NCI-H146 (cell line): ENCODE measurements at regions not wholly inside any gene's neighbourhood (a gene's known extent, or its start where the extent isn't known, plus 50 kb on each side); places are given as distances from the start of the nearest gene placed in this dataset.
"Not testable (repeated sequence)": the region's sequence is repeated elsewhere in the genome, so short reads cannot be mapped to it uniquely, and the experiment has no call there.

Source experiments
- DNase-seq: peaks from one replicate; lab custom pipeline; 2025; lab: John Stamatoyannopoulos, UW

GRCh38 chr10:53650794-53651193, 878.2 kb upstream of the MBL2 start:
- DNase-seq, result no peak

- DNase-seq, result not testable (repeated sequence)
These were observed 874.6 kb upstream of the MBL2 start for GRCh38 chr10:53647221-53647620.

- no peak for DNase-seq
These were observed 873.9 kb upstream of the MBL2 start for GRCh38 chr10:53646525-53646924.

- DNase-seq, result no peak
These were observed 873.4 kb upstream of the MBL2 start for GRCh38 chr10:53645951-53646350.

GRCh38 chr10:53638006-53638405, 865.4 kb upstream of the MBL2 start:
- no peak for DNase-seq

- DNase-seq, result no peak
These were observed 852.1 kb upstream of the MBL2 start for GRCh38 chr10:53624722-53625121.

GRCh38 chr10:53622201-53622600, 849.6 kb upstream of the MBL2 start:
- no peak for DNase-seq

- DNase-seq, result no peak
These were observed 847.1 kb upstream of the MBL2 start for GRCh38 chr10:53619671-53620070.

- no peak for DNase-seq
These were observed 835.1 kb upstream of the MBL2 start for GRCh38 chr10:53607691-53608090.

GRCh38 chr10:53606981-53607380, 834.4 kb upstream of the MBL2 start:
- no peak for DNase-seq

GRCh38 chr10:53601260-53601875, 828.8 kb upstream of the MBL2 start:
- peak; percentile 46 for DNase-seq

- no peak for DNase-seq
These were observed 826.3 kb upstream of the MBL2 start for GRCh38 chr10:53598914-53599313.

- no peak for DNase-seq
These were observed 825.3 kb upstream of the MBL2 start for GRCh38 chr10:53597835-53598251.

GRCh38 chr10:53580465-53580864, 807.9 kb upstream of the MBL2 start:
- no peak for DNase-seq

GRCh38 chr10:53579773-53580172, 807.2 kb upstream of the MBL2 start:
- no peak for DNase-seq

GRCh38 chr10:53574024-53574423, 801.4 kb upstream of the MBL2 start:
- no peak for DNase-seq

- DNase-seq, result no peak
These were observed 800.9 kb upstream of the MBL2 start for GRCh38 chr10:53573498-53573897.

- no peak for DNase-seq
These were observed 800.2 kb upstream of the MBL2 start for GRCh38 chr10:53572799-53573198.

GRCh38 chr10:53570221-53570620, 797.6 kb upstream of the MBL2 start:
- peak; percentile 6 for DNase-seq

- DNase-seq, result no peak
These were observed 796.9 kb upstream of the MBL2 start for GRCh38 chr10:53569455-53569854.

- DNase-seq, result no peak
These were observed 776.1 kb upstream of the MBL2 start for GRCh38 chr10:53548664-53549063.

GRCh38 chr10:53547364-53547763, 774.8 kb upstream of the MBL2 start:
- no peak for DNase-seq

- DNase-seq, result no peak
These were observed 770.8 kb upstream of the MBL2 start for GRCh38 chr10:53543410-53543809.

GRCh38 chr10:53537508-53537907, 764.9 kb upstream of the MBL2 start:
- no peak for DNase-seq

- DNase-seq, result no peak
These were observed 763.7 kb upstream of the MBL2 start for GRCh38 chr10:53536322-53536721.
